ENCODE measurements at regions not wholly inside any gene's neighbourhood (a gene's known extent, or its start where the extent isn't known, plus 50 kb on each side); places are given as distances from the start of the nearest gene placed in this dataset.

DNA sequence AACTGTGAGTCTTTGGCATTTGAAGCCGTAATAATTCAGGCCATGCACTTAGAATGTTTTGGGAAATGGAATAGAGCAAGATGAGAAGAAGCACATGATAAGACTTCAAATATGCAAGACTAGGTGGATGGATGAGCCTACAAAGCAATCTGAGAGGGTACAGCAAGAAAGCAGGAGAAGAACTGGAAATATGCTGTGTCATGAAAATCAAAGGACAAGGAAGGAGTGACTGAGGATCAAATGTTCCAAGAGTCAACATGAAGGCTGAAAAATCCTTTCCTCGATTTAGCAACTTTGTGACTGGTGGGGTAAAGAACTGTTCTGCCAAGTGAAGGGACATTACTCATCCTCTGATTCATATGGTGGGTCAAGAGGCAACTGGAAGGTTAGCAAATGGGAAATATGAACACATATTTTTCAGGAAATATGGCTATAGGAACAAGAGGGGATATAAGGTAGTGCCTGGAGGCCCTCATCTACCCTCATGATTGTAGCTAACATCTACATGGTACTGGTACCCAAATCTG is 803.7 kb upstream of the ARRDC4 start:
- H3K4me3 ChIP-seq (ENCODE audit: low read depth, low read length) = no peak overlapping the region
- no peak for DNase-seq (ENCODE audit: low read depth)

GRCh38 chr15:97162805-97163495 is 797.6 kb upstream of the ARRDC4 start:
- no peak overlapping the region for H3K4me3 ChIP-seq (ENCODE audit: low read depth, low read length)
- no peak for DNase-seq (ENCODE audit: low read depth)

DNA sequence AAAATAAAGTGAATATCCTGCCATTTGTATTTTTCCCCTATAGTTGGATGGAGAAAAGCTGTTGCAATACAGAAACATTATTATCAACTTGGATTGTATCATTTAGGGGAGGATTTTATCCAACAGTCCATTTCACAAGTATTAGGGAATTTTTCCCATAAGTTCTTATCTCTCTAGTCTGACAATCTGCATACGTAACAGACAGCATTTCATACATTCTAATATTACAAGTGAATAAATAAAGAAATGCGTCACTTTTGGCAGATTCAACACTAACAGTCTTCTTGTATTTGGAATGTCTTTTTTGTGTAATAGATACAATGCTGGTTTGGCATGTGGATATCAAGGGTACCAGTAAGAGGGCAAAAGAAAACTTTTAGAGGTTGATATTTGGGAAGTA is 795.3 kb upstream of the ARRDC4 start:
- DNase-seq (ENCODE audit: low read depth) = no peak
- no peak overlapping the region for H3K4me3 ChIP-seq (ENCODE audit: low read depth, low read length)

DNA sequence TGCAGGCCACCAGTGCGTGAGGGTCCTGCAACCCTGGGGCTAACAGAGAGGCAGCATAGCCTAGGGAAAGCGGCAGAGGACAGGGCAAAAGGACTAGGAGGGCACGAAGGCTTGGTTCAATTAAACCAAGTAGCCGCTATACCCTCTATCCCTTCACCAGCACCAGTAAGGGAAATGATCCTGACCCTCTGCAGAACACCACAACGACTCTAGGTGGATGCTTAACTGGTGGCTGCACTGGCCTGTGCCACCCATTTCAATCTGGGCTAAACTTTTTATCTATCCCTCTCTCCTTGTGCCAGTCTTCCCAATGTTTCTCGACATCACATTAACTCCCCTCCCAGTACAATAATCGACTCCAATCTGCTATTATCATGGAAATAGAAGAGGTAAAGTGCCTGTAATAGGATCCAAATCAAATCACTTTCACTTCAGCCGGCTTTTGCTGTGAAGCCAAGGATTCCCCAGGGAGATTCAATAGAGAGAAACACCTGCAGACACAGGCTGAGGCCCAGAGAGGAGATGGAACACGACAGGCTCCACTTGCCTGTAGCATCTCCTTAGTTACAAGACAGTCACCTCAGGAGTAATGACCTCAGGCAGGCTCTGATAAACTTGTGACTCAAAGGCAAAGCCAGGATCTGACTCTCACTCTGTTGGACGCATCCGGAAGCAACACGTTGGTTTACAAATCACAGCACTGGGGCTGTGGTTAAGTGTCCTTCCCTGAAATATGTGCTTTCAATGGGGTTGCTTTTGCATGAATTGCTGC is 791.6 kb upstream of the ARRDC4 start:
- no peak overlapping the region for H3K4me3 ChIP-seq (ENCODE audit: low read depth, low read length)
- no peak for DNase-seq (ENCODE audit: low read depth)

DNA sequence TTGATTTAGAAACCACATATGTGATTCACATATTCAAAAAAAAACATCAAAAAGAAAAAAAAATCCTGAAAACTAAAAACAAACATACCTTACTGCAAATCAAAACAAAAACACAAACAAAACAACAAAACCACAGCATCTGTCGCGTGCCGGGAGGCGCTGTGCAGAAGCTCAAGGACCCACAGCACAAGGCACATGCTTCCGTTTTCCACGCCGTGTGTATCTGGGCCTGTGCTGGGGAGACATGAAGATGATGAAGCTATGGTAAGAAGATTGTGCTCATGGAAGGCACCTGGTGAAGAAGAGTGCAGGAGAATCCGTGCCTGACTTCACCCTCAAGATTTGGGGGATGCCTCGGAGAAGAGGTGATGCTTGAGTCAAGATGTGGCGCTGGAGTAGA is 788.9 kb upstream of the ARRDC4 start:
- DNase-seq (ENCODE audit: low read depth) = no peak
- no peak overlapping the region for H3K4me3 ChIP-seq (ENCODE audit: low read depth, low read length)

GRCh38 chr15:97174886-97175540 is 785.5 kb upstream of the ARRDC4 start:
- no peak overlapping the region for H3K4me3 ChIP-seq (ENCODE audit: low read depth, low read length)
- no peak for DNase-seq (ENCODE audit: low read depth)

DNA sequence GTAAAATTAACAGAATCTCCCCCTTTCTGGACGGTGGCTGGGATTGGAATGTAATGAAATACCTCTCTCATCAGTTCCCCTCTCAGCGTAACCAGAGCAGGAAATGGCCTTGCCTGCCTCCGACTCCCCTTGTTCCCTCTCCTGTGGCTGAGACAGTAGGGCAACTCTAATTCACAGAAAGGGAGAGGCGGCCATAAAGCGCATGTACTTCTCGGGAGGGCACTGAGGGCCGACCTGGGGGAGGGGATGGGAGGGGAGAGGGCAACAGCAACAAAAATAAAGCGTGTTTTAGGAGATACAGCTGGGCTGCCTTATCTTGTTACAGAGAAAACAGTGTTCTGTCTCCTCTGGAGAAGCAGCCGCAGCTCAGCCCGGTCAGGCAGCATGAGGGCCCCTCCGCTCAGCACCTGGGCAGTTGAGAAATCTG is 783.3 kb upstream of the ARRDC4 start:
- DNase-seq (ENCODE audit: low read depth) = no peak
- no peak overlapping the region for H3K4me3 ChIP-seq (ENCODE audit: low read depth, low read length)

GRCh38 chr15:97182581-97182980 is 777.9 kb upstream of the ARRDC4 start:
- H3K4me3 ChIP-seq (ENCODE audit: low read depth, low read length) = no peak overlapping the region
- no peak for DNase-seq (ENCODE audit: low read depth)

- DNase-seq (ENCODE audit: low read depth) = no peak
- H3K4me3 ChIP-seq (ENCODE audit: low read depth, low read length) = no peak overlapping the region
These were observed 771.2 kb upstream of the ARRDC4 start for GRCh38 chr15:97189162-97189780.

GRCh38 chr15:97194750-97195149 is 765.8 kb upstream of the ARRDC4 start:
- no peak for DNase-seq (ENCODE audit: low read depth)
- H3K4me3 ChIP-seq (ENCODE audit: low read depth, low read length) = no peak overlapping the region

- no peak for DNase-seq (ENCODE audit: low read depth)
- no peak overlapping the region for H3K4me3 ChIP-seq (ENCODE audit: low read depth, low read length)
These were observed 764.2 kb upstream of the ARRDC4 start for GRCh38 chr15:97196048-97197014.

DNA sequence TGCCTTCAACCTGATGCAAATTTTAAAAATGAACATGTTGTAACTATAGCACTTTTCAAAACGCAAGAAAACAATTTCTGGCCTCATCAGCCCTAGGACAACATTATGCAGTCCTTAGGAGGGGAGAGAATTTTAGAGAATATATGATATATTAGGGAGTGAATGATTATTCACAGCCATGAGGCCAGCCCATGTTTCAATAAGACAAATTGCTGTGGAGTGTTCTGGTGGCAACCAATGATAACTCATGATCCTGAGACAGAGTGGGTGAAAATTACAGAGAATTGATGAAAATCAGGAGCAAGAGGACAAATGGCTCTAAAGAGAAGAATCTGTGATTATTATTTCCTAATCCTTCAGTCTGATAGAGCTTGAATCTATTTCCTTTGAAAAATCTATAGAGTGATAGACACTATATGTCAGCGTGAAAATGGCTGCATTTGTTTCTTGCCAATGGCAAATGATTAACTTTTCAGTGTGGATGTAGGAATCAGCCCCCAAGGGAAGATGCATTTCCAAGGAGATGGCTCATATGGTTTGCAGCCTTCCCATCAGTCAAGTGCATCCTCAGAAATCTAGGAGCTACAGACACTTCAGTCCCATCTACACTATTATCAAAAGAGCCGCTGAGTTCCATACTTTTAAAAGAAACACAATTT is 761.0 kb upstream of the ARRDC4 start:
- no peak for DNase-seq (ENCODE audit: low read depth)
- no peak overlapping the region for H3K4me3 ChIP-seq (ENCODE audit: low read depth, low read length)

GRCh38 chr15:97200161-97200560 is 760.3 kb upstream of the ARRDC4 start:
- H3K4me3 ChIP-seq (ENCODE audit: low read depth, low read length) = no peak overlapping the region
- no peak for DNase-seq (ENCODE audit: low read depth)

GRCh38 chr15:97210277-97210676 is 750.2 kb upstream of the ARRDC4 start:
- no peak for DNase-seq (ENCODE audit: low read depth)
- no peak overlapping the region for H3K4me3 ChIP-seq (ENCODE audit: low read depth, low read length)

GRCh38 chr15:97215629-97216028 is 744.9 kb upstream of the ARRDC4 start:
- DNase-seq (ENCODE audit: low read depth) = no peak
- no peak overlapping the region for H3K4me3 ChIP-seq (ENCODE audit: low read depth, low read length)

- DNase-seq (ENCODE audit: low read depth) = no peak
- no peak overlapping the region for H3K4me3 ChIP-seq (ENCODE audit: low read depth, low read length)
These were observed 736.3 kb upstream of the ARRDC4 start for GRCh38 chr15:97224191-97224641.

- no peak overlapping the region for H3K4me3 ChIP-seq (ENCODE audit: low read depth, low read length)
- DNase-seq (ENCODE audit: low read depth) = no peak
These were observed 725.5 kb upstream of the ARRDC4 start for GRCh38 chr15:97234851-97235610.

DNA sequence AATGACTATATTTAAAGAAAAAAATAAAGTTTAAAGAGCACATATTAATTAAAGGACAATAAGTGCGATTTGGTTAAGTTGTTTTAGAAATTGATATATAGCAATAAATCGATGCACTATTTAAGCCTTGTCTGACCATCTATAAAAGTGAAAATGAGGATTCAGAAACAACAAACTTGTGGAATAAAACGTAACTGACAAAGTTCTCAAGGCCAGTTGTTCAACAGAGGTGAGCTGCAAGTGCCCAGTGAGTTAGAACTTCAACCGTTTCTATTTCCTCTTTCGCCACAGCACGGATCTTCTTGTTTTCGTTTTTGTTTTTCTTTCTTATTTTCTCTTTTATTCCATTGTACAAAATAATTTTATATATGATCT is 724.9 kb upstream of the ARRDC4 start:
- no peak overlapping the region for H3K4me3 ChIP-seq (ENCODE audit: low read depth, low read length)
- no peak for DNase-seq (ENCODE audit: low read depth)

All from skeletal muscle cell (primary cell).